DND-41 (cell line): ENCODE measurements at regions not wholly inside any gene's neighbourhood (a gene's known extent, or its start where the extent isn't known, plus 50 kb on each side); places are given as distances from the start of the nearest gene placed in this dataset.

Experiments used
- EZH2 ChIP-seq: IDR thresholded peaks from 3 replicates; pipeline ENCODE4 v1.6.1; 2012; ENCODE audit warnings: borderline replicate concordance, low read depth, mild to moderate bottlenecking, moderate library complexity, low read length, inconsistent platforms; ENCODE audit not compliant: severe bottlenecking
- TF ChIP-seq, protein P1 (sequence below): IDR thresholded peaks from 2 replicates; pipeline ENCODE4 v1.5.1; 2012; ENCODE audit warnings: borderline replicate concordance, low read length, moderate library complexity, mild to moderate bottlenecking; ENCODE audit not compliant: poor library complexity, severe bottlenecking; ENCODE audit errors: extremely low read depth

GRCh38 chr4:97106161-97106560 lies 1037.1 kb downstream of the STPG2 start:
- no peak for TF ChIP-seq EZH2
- TF ChIP-seq, protein P1, sequence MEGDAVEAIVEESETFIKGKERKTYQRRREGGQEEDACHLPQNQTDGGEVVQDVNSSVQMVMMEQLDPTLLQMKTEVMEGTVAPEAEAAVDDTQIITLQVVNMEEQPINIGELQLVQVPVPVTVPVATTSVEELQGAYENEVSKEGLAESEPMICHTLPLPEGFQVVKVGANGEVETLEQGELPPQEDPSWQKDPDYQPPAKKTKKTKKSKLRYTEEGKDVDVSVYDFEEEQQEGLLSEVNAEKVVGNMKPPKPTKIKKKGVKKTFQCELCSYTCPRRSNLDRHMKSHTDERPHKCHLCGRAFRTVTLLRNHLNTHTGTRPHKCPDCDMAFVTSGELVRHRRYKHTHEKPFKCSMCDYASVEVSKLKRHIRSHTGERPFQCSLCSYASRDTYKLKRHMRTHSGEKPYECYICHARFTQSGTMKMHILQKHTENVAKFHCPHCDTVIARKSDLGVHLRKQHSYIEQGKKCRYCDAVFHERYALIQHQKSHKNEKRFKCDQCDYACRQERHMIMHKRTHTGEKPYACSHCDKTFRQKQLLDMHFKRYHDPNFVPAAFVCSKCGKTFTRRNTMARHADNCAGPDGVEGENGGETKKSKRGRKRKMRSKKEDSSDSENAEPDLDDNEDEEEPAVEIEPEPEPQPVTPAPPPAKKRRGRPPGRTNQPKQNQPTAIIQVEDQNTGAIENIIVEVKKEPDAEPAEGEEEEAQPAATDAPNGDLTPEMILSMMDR: no peak
